ENCODE measurements at regions not wholly inside any gene's neighbourhood (a gene's known extent, or its start where the extent isn't known, plus 50 kb on each side); places are given as distances from the start of the nearest gene placed in this dataset.

DNA sequence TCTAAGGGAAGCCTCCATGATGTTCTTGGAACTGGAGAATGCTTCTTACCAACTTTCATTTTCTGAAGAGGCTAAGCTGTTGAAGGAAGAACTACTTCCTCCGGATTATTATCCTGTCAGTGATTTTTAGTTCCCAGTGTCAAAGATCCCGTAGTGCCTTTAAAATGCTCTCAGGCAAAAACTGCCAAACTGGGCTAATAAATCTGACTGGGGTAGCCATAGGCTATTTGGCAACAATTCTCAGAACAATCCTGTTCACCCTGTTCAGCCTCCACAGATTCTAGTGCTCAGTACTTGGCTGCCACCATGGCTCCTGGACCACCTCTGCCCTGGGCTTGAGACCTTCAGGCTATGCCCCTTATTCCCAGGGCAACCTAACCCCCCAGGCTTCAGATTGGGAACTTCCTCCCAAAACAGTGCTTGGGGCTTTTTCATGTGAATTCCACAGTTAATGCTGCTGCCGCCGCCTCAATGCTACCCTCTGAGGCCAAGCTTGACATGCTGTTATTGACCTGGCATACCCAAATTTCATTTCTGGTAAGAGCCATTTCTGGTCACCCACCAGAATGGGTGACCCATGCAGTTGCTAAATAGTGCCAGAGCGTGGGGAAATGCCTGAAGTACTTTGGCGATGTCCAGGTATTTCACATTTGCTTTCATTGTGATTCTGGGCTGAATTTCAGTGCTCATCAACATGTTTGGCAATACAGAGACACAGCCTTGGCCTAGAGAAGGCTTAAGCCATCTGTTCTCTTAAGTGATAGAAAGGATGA, 110.0 kb upstream of the ARHGAP5 start:
- H3K27me3 Mint-ChIP-seq (ENCODE audit: low read depth), result no peaks in the 10 kb centered on the region
- peaks cover 10% of the 10 kb centered on the region for H3K9me3 Mint-ChIP-seq
- H3K27ac Mint-ChIP-seq, result no peak overlapping the region
- no peak overlapping the region for H3K4me3 Mint-ChIP-seq
- H3K36me3 Mint-ChIP-seq (ENCODE audit: low read depth), result no peaks in the 10 kb centered on the region
- H3K4me1 Mint-ChIP-seq (ENCODE audit: low read depth), result peaks cover 5% of the 10 kb centered on the region

- no peak overlapping the region for H3K4me3 Mint-ChIP-seq
- peaks cover 10% of the 10 kb centered on the region for H3K9me3 Mint-ChIP-seq
- H3K36me3 Mint-ChIP-seq (ENCODE audit: low read depth), result no peaks in the 10 kb centered on the region
- H3K4me1 Mint-ChIP-seq (ENCODE audit: low read depth), result peaks cover 5% of the 10 kb centered on the region
- no peaks in the 10 kb centered on the region for H3K27me3 Mint-ChIP-seq (ENCODE audit: low read depth)
- no peak overlapping the region for H3K27ac Mint-ChIP-seq
Observed at GRCh38 chr14:31967669-31967975, 109.5 kb upstream of the ARHGAP5 start.

DNA sequence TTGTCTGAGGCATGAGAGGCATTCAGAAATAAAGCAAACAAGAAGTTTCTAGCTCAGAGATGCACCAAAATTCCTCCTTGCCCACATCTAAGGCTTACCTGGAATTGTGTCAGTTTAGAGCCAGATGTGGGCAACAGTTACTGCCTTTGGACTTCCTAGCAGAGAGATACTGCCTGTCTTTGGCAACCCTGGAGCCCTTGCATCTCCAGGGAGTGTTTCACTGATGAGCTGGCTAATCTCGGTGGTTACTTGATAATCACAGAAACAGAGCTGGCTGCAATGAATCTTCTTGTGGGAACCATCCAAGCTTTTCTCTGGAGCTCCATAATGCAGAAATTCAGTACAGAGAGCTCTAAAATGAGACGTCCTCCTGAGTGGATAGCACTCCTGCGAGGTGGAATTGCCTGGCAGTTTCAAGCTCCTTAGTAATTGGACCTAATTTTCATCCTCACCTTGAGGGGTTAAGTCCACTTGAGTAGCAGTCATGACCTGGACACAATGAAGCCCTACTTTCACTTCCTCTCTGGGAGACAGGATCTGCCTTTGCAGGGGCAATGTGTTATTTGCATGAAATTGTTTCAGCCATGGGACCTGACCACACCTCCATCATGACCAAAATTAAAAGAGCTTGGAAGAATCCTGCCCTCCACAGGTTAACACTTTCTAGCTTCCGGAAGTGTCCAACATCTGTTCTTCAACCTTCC, 108.8 kb upstream of the ARHGAP5 start:
- peaks cover 5% of the 10 kb centered on the region for H3K4me1 Mint-ChIP-seq (ENCODE audit: low read depth)

GRCh38 chr14:31968956-31969698, 108.0 kb upstream of the ARHGAP5 start:
- Mint-ChIP-seq H3K9me3 (peaks cover 10% of the 10 kb centered on the region), H3K27me3 (ENCODE audit: low read depth) (no peaks in the 10 kb centered on the region), H3K27ac (no peak overlapping the region), H3K4me3 (no peak overlapping the region), H3K4me1 (ENCODE audit: low read depth) (peaks cover 5% of the 10 kb centered on the region), H3K36me3 (ENCODE audit: low read depth) (no peaks in the 10 kb centered on the region)

More for the DNA sequence above, 108.8 kb upstream of the ARHGAP5 start:
- Mint-ChIP-seq H3K9me3 (peaks cover 10% of the 10 kb centered on the region), H3K27ac (no peak overlapping the region), H3K36me3 (ENCODE audit: low read depth) (no peaks in the 10 kb centered on the region), H3K4me3 (no peak overlapping the region), H3K27me3 (ENCODE audit: low read depth) (no peaks in the 10 kb centered on the region)

DNA sequence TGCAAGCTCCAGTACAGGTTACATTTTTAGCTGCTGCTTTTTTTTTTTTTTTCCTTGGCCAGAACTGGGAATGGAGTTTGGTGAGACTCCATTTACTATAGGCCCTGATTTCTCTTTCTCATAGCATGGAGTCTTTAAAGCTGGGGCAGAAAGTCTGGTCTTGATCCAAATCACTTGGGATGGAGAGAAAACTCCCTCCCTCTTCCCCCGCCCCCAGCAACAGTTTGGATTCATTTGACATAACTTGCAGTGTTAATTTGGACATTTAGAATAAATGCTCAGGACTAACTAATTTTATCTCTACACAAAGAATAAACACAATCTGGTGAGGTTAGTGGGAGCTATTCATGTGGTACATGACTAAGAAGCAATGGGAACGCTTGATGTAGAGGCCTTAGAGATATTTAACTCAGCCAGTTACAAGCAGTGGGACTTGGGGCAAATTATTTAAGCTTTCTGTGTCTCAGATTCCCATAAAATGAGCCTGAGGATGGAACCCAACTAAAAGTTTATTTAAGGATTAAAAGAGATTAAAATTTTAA, 107.3 kb upstream of the ARHGAP5 start:
- H3K27ac Mint-ChIP-seq, result no peak overlapping the region
- H3K4me1 Mint-ChIP-seq (ENCODE audit: low read depth), result peaks cover 5% of the 10 kb centered on the region
- no peak overlapping the region for H3K4me3 Mint-ChIP-seq
- H3K9me3 Mint-ChIP-seq, result peaks cover 10% of the 10 kb centered on the region
- H3K27me3 Mint-ChIP-seq (ENCODE audit: low read depth), result no peaks in the 10 kb centered on the region
- no peaks in the 10 kb centered on the region for H3K36me3 Mint-ChIP-seq (ENCODE audit: low read depth)

DNA sequence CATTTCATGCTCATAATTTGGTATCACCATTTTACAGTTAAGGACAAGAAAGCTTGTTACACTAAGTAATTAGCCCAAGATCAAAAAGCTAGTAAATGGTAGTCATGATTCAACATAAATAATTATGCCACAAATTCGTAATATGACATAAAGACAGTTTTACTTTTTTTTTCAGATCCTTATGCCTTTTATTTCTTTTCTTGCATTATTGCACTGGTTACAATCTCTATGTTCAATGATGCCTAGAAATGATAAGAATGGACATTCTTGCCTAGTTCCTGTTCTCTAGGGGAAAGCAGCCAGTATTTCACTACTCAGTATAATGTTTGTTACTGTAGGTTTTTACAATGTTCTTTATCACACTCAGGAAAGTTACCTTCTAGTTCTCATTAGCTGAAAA, 106.4 kb upstream of the ARHGAP5 start:
- no peaks in the 10 kb centered on the region for H3K27me3 Mint-ChIP-seq (ENCODE audit: low read depth)

DNA sequence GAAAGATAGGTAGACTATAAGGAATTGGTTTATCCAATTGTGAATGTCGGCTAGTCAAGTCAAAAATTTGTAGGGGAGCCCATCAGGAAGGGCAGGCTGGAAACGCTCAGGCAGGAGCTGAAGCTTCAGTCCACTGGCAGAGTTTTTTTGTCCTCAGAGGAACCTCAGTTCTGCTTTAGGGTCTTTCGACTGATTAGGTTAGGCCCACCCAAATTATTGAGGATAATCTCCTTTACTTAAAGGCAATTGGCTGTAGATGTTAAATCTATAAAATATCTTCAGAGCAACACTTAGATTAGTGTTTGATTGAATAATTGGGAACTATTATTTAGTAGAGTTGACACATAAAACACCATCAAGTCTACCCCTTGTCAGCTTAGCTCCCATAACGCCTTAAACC, 105.5 kb upstream of the ARHGAP5 start:
- Mint-ChIP-seq H3K4me1 (ENCODE audit: low read depth) (peaks cover 2% of the 10 kb centered on the region), H3K4me3 (no peak overlapping the region), H3K9me3 (peaks cover 15% of the 10 kb centered on the region), H3K27ac (no peak overlapping the region), H3K36me3 (ENCODE audit: low read depth) (no peaks in the 10 kb centered on the region), H3K27me3 (ENCODE audit: low read depth) (no peaks in the 10 kb centered on the region)

More for the DNA sequence above, 106.4 kb upstream of the ARHGAP5 start:
- Mint-ChIP-seq H3K4me1 (ENCODE audit: low read depth) (peaks cover 5% of the 10 kb centered on the region), H3K36me3 (ENCODE audit: low read depth) (no peaks in the 10 kb centered on the region), H3K4me3 (no peak overlapping the region), H3K9me3 (peaks cover 12% of the 10 kb centered on the region), H3K27ac (no peak overlapping the region)

DNA sequence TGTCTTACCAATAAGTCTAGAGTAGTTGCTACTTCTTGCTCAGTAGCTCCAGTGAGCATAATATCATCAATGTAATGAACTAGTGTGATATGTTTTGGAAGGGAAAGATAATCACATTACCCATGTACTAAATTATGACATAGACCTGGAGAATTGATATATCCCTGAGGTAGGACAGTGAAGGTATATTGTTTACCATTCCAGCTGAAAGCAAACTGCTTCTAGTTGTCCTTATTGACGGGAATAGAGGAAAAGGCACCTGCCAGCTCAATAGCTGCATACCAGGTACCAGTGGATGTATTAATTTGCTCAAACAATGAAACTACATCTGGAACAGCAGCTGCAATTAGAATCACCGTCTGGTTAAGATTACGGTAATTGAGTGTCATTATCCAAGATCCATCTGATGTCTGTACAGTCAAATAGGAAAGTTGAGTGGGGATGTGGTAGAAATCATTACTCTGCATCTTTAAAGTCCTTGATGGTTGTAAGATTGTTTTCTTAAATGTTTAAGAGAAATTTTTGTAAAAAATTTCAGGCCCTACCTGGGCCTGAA, 100.0 kb upstream of the ARHGAP5 start:
- H3K9me3 Mint-ChIP-seq, result peaks cover 10% of the 10 kb centered on the region
- H3K27ac Mint-ChIP-seq, result no peak overlapping the region
- no peaks in the 10 kb centered on the region for H3K36me3 Mint-ChIP-seq (ENCODE audit: low read depth)
- H3K4me3 Mint-ChIP-seq, result no peak overlapping the region
- H3K27me3 Mint-ChIP-seq (ENCODE audit: low read depth), result no peaks in the 10 kb centered on the region
- H3K4me1 Mint-ChIP-seq (ENCODE audit: low read depth), result no peaks in the 10 kb centered on the region

- Mint-ChIP-seq H3K27ac (no peak overlapping the region), H3K36me3 (ENCODE audit: low read depth) (no peaks in the 10 kb centered on the region), H3K4me1 (ENCODE audit: low read depth) (no peaks in the 10 kb centered on the region), H3K9me3 (peaks cover 22% of the 10 kb centered on the region), H3K27me3 (ENCODE audit: low read depth) (no peaks in the 10 kb centered on the region), H3K4me3 (no peak overlapping the region)
Observed at GRCh38 chr14:31978423-31978822, 98.7 kb upstream of the ARHGAP5 start.

DNA sequence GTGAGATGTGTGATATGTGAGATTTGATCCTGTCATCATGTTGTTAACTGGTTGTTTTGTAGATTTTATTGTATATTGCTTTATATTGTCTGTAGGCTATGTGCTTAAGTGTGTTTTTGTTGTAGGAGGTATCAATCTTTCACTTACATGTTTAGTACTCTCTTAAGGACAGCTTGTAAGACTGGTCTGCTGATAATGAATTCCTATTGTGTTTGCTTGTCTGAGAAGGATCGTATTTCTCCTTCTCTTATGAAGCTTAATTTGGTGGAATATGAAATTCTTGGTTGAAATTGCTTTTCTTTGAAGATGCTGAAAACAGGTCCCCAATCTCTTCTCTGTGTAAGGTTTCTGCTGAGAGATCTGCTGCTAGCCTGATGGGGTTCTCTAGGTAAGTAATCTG, 94.5 kb upstream of the ARHGAP5 start:
- peaks cover 18% of the 10 kb centered on the region for H3K9me3 Mint-ChIP-seq
- no peak overlapping the region for H3K27ac Mint-ChIP-seq
- H3K4me1 Mint-ChIP-seq (ENCODE audit: low read depth), result no peaks in the 10 kb centered on the region
- no peaks in the 10 kb centered on the region for H3K36me3 Mint-ChIP-seq (ENCODE audit: low read depth)
- no peak overlapping the region for H3K4me3 Mint-ChIP-seq
- H3K27me3 Mint-ChIP-seq (ENCODE audit: low read depth), result no peaks in the 10 kb centered on the region

GRCh38 chr14:31986405-31986804, 90.7 kb upstream of the ARHGAP5 start:
- no peaks in the 10 kb centered on the region for H3K27me3 Mint-ChIP-seq (ENCODE audit: low read depth)
- H3K4me1 Mint-ChIP-seq (ENCODE audit: low read depth), result no peaks in the 10 kb centered on the region
- H3K36me3 Mint-ChIP-seq (ENCODE audit: low read depth), result no peaks in the 10 kb centered on the region
- peaks cover 18% of the 10 kb centered on the region for H3K9me3 Mint-ChIP-seq
- no peak overlapping the region for H3K4me3 Mint-ChIP-seq
- no peak overlapping the region for H3K27ac Mint-ChIP-seq

DNA sequence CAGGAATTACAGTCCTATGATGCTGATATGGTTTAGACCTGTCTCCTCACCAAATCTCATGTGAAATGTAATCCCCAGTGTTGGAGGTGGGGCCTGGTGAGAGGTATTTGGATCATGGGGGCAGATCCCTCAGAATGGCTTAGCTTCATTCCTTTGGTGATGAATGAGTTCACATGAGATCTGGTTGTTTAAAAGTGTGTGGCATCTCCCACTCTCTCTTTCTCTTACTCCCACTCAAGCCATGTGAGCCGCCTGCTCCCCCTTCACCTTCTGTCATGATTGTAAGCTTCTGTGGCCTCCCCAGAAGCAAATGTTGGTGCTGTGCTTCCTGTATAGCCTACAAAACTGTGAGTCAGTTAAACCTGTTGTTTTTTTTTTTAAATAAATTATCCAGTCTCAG, 89.4 kb upstream of the ARHGAP5 start:
- Mint-ChIP-seq H3K36me3 (ENCODE audit: low read depth) (no peaks in the 10 kb centered on the region), H3K9me3 (peaks cover 6% of the 10 kb centered on the region), H3K4me1 (ENCODE audit: low read depth) (no peaks in the 10 kb centered on the region), H3K4me3 (no peak overlapping the region), H3K27ac (no peak overlapping the region), H3K27me3 (ENCODE audit: low read depth) (no peaks in the 10 kb centered on the region)

- Mint-ChIP-seq H3K9me3 (peaks cover under 1% of the 10 kb centered on the region), H3K36me3 (ENCODE audit: low read depth) (no peaks in the 10 kb centered on the region), H3K4me3 (no peak overlapping the region), H3K4me1 (ENCODE audit: low read depth) (no peaks in the 10 kb centered on the region), H3K27me3 (ENCODE audit: low read depth) (no peaks in the 10 kb centered on the region), H3K27ac (no peak overlapping the region)
Observed at GRCh38 chr14:31988244-31988643, 88.9 kb upstream of the ARHGAP5 start.

DNA sequence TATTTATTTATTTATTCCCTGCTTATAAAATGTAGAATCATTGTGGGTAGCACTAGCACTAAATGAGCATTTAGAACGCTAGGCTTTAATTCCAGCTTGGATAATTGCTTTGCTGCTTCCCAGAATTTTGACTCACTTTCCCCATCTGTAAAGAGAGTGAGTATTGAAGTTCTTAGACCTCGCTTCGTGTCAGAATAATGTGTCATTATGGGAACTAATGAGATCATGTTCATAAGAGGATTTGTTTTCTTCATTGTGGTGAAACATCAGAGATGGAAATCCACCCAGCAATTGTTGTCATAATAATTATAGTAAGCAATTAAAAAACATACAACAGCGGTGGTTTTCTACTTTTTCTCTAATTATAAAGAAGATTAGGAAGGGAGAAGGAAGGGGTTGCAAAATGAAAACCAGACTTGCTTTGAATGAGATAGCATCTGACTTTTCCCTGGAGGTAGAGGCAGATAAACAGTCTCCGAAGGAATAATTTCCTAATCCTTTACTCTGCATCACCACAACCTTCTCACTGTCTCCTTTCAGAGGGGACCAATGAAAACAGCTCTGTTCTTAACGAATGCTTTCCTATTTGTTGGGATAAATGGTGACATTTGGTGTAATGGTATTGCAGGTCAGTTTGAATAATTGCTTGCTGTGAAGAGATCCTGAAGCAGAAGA, 86.8 kb upstream of the ARHGAP5 start:
- no peaks in the 10 kb centered on the region for H3K27me3 Mint-ChIP-seq (ENCODE audit: low read depth)
- no peak overlapping the region for H3K4me3 Mint-ChIP-seq
- H3K36me3 Mint-ChIP-seq (ENCODE audit: low read depth), result no peaks in the 10 kb centered on the region
- H3K27ac Mint-ChIP-seq, result no peak overlapping the region
- H3K4me1 Mint-ChIP-seq (ENCODE audit: low read depth), result no peaks in the 10 kb centered on the region
- H3K9me3 Mint-ChIP-seq, result no peaks in the 10 kb centered on the region

Data from T-helper 1 cell treated with Interleukin-12 subunit alpha and Interleukin-12 subunit beta and Interleukin-4 antibody, amounts not matched to agents 30 μg/mL and 1 μg/mL, for 36 hours (primary cell).